ENCODE measurements at regions not wholly inside any gene's neighbourhood (a gene's known extent, or its start where the extent isn't known, plus 50 kb on each side); places are given as distances from the start of the nearest gene placed in this dataset.

DNA sequence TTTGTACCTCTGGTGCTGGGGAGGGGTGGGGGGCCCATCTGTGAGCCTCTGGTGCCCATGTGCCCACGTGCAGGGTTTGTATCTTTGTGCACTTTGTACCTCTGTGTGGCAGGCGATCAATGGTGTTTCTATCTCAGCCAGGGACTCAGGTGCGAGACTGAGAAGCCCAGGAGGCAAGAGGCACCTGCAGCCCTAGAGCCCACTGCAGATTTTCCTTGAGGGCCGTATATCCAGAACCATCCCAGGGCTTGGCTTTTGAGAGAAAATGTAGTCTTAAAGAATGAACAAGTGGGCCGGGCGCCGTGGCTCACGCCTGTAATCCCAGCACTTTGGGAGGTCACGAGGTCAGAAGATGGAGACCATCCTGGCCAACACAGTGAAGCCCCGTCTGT, 52.2 kb upstream of the KCNMB1 start:
- Histone ChIP-seq H3K27ac (ENCODE audit: low read depth in 2 of 2, low read length in 2 of 2) (no peak overlapping the region), H3K4me1 (ENCODE audit: control insufficient read depth in 2 of 3, insufficient read depth in 2 of 3, low read depth in 1 of 3, low read length in 3 of 3) (no peaks in the 10 kb centered on the region), H3K4me3 (ENCODE audit: low read length in 3 of 3) (no peak overlapping the region), H3K9me3 (ENCODE audit: control insufficient read depth in 2 of 3, insufficient read depth in 1 of 3, low read length in 3 of 3) (no peaks in the 10 kb centered on the region), H3K27me3 (ENCODE audit: control insufficient read depth, insufficient read depth, low read length) (no peaks in the 10 kb centered on the region), H3K36me3 (ENCODE audit: control insufficient read depth in 2 of 3, insufficient read depth in 3 of 3, low read length in 3 of 3) (no peaks in the 10 kb centered on the region), H3K9ac (ENCODE audit: low read length in 3 of 3) (no peak overlapping the region)
- DNase-seq (peak in 1 of 5 donors; percentile 15), FAIRE-seq (no peak)
- no peak for TF ChIP-seq CTCF (IDR thresholded peaks at IDR 0.05; ENCODE audit: borderline replicate concordance, extremely low read depth, insufficient read depth)
- intact Hi-C loops (cut with DNase I): no loop called here

DNA sequence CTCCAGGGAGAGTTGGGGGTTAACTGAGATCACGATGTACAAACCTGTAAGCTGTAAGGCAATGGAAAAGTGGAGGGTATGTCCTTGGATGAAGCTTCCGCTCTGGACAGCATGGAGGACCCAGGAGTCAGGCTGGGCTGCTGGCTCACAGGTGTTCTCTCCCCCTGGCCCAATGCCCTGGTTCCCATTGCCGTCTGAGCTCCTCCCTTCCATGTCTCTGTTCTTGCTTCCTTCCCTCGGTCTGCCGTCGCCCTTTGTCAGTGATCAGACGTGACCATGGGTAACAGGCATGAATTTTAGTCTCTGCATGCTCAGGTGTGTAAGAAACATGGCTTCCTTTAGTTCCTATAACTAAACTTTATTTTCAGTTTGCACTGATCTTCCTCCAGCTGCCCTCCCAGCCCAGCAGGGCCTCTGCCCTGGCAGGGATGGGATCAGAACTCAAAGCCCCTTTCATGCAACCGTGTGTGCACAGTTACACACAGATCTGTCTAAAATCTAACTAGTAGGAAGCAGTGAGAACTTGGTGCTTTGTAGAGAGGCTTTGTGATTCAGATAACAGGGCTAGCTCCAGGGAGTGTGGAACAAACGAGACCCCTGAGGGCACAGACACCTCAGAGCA, 51.7 kb upstream of the KCNMB1 start:
- Histone ChIP-seq H3K4me3 (ENCODE audit: low read length in 3 of 3) (no peak overlapping the region), H3K36me3 (ENCODE audit: control insufficient read depth in 2 of 3, insufficient read depth in 3 of 3, low read length in 3 of 3) (no peaks in the 10 kb centered on the region), H3K27ac (ENCODE audit: low read depth in 2 of 2, low read length in 2 of 2) (no peak overlapping the region), H3K27me3 (ENCODE audit: control insufficient read depth, insufficient read depth, low read length) (no peaks in the 10 kb centered on the region), H3K9me3 (ENCODE audit: control insufficient read depth in 2 of 3, insufficient read depth in 1 of 3, low read length in 3 of 3) (no peaks in the 10 kb centered on the region), H3K4me1 (ENCODE audit: control insufficient read depth in 2 of 3, insufficient read depth in 2 of 3, low read depth in 1 of 3, low read length in 3 of 3) (no peaks in the 10 kb centered on the region), H3K9ac (ENCODE audit: low read length in 3 of 3) (no peak overlapping the region)
- FAIRE-seq (no peak), DNase-seq (peak in 1 of 5 donors; percentile 22)
- intact Hi-C loops (cut with DNase I): no loop called here
- no peak for TF ChIP-seq CTCF (IDR thresholded peaks at IDR 0.05; ENCODE audit: borderline replicate concordance, extremely low read depth, insufficient read depth)

- no peak overlapping the region for H3K27ac ChIP-seq (ENCODE audit: low read depth in 2 of 2, low read length in 2 of 2)
- no peak overlapping the region for H3K4me3 ChIP-seq (ENCODE audit: low read length in 3 of 3)
- no peak for FAIRE-seq
- intact Hi-C loops (cut with DNase I): loop anchor here (5.0 kb wide), 1 partner anchor 187 kb away; no protein-coding TSS in a partner anchor
- H3K36me3 ChIP-seq (ENCODE audit: control insufficient read depth in 2 of 3, insufficient read depth in 3 of 3, low read length in 3 of 3): no peaks in the 10 kb centered on the region
- DNase-seq: no peak
- H3K9ac ChIP-seq (ENCODE audit: low read length in 3 of 3): no peak overlapping the region
- H3K4me1 ChIP-seq (ENCODE audit: control insufficient read depth in 2 of 3, insufficient read depth in 2 of 3, low read depth in 1 of 3, low read length in 3 of 3): peaks cover 0 to 4% (median 0%) of the 10 kb centered on the region in 3 donors
- H3K27me3 ChIP-seq (ENCODE audit: control insufficient read depth, insufficient read depth, low read length): no peaks in the 10 kb centered on the region
- H3K9me3 ChIP-seq (ENCODE audit: control insufficient read depth in 2 of 3, insufficient read depth in 1 of 3, low read length in 3 of 3): no peaks in the 10 kb centered on the region
- TF ChIP-seq CTCF (IDR thresholded peaks at IDR 0.05; ENCODE audit: borderline replicate concordance, extremely low read depth, insufficient read depth): no peak
Observed at GRCh38 chr5:170439944-170440269, 50.7 kb upstream of the KCNMB1 start.

Measured in kidney (tissue), 13 donors.